Left ventricle myocardium inferior (tissue), 1 donor: ENCODE measurements at regions not wholly inside any gene's neighbourhood (a gene's known extent, or its start where the extent isn't known, plus 50 kb on each side); places are given as distances from the start of the nearest gene placed in this dataset.

Experiments
- DNase-seq: peaks from one replicate; pipeline ENCODE4 v3.0.0-alpha.2; 2020
- H3K27ac ChIP-seq: fragments of 200-600 bp; replicated peaks from 2 replicates; pipeline ENCODE4 v1.8.0; 2021
- H3K27me3 ChIP-seq: fragments of 200-600 bp; 2 replicates; pipeline ENCODE4 v1.8.0; 2021; ENCODE audit warnings: low read depth
- H3K36me3 ChIP-seq: fragments of 200-600 bp; 2 replicates; pipeline ENCODE4 v1.8.0; 2021
- H3K4me1 ChIP-seq: fragments of 200-600 bp; 2 replicates; pipeline ENCODE4 v1.8.0; 2021
- H3K4me3 ChIP-seq: fragments of 200-600 bp; 2 replicates; pipeline ENCODE4 v1.8.0; 2021; ENCODE audit warnings: mild to moderate bottlenecking, moderate library complexity
- H3K9me3 ChIP-seq: fragments of 200-600 bp; replicated peaks from 2 replicates; pipeline ENCODE4 v1.8.0; 2021
- intact Hi-C: fragments of 100-400 bp; cut with micrococcal nuclease; formaldehyde crosslinking; loops from one replicate; pipeline ENCODE4 v1.11.0; 2022
- TF ChIP-seq, protein P1 (sequence below): fragments of 200-600 bp; IDR thresholded peaks from 2 replicates; pipeline ENCODE4 v1.8.0; 2021; ENCODE audit warnings: antibody characterized with exemption, mild to moderate bottlenecking, borderline replicate concordance
- donor health status: DM: no; HTN: yes; CAD: no; lungs with severe emphysema.

DNA sequence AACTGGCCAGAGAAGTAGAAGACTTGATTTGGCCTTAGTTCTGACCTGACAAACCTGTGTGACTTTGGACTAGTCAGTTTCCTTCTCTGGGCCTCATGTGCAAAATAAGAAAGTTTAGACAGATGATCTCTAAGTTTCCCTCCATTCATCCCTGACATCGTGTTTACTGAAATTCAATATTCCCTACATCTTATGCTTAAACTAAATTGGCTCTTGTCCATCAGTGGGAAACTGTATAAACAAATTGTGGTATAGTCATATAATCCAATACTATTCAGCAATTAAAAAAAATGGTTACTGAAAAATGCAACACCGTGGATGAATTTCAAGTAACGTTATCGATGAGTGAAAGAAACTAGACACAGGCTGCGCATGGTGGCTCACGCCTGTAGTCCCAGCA, 64.4 kb upstream of the HRH1 start:
- TF ChIP-seq, protein P1, sequence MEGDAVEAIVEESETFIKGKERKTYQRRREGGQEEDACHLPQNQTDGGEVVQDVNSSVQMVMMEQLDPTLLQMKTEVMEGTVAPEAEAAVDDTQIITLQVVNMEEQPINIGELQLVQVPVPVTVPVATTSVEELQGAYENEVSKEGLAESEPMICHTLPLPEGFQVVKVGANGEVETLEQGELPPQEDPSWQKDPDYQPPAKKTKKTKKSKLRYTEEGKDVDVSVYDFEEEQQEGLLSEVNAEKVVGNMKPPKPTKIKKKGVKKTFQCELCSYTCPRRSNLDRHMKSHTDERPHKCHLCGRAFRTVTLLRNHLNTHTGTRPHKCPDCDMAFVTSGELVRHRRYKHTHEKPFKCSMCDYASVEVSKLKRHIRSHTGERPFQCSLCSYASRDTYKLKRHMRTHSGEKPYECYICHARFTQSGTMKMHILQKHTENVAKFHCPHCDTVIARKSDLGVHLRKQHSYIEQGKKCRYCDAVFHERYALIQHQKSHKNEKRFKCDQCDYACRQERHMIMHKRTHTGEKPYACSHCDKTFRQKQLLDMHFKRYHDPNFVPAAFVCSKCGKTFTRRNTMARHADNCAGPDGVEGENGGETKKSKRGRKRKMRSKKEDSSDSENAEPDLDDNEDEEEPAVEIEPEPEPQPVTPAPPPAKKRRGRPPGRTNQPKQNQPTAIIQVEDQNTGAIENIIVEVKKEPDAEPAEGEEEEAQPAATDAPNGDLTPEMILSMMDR = no peak
- H3K27ac ChIP-seq = no peak overlapping the region

GRCh38 chr3:11090551-11090950, 63.7 kb upstream of the HRH1 start:
- no peak overlapping the region for H3K27ac ChIP-seq
- intact Hi-C loops = no loop called here
- H3K36me3 ChIP-seq = no peaks in the 10 kb centered on the region
- H3K4me1 ChIP-seq = peaks cover 7% of the 10 kb centered on the region
- H3K4me3 ChIP-seq = no peak overlapping the region
- no peaks in the 10 kb centered on the region for H3K9me3 ChIP-seq
- no peak for DNase-seq
- TF ChIP-seq, protein P1 = no peak
- peaks cover 48% of the 10 kb centered on the region for H3K27me3 ChIP-seq

More for the DNA sequence above, 64.4 kb upstream of the HRH1 start:
- H3K4me1 ChIP-seq = peaks cover 7% of the 10 kb centered on the region
- no peaks in the 10 kb centered on the region for H3K36me3 ChIP-seq
- DNase-seq = no peak
- H3K9me3 ChIP-seq = no peaks in the 10 kb centered on the region
- no peak overlapping the region for H3K4me3 ChIP-seq
- peaks cover 42% of the 10 kb centered on the region for H3K27me3 ChIP-seq
- intact Hi-C loops = no loop called here

DNA sequence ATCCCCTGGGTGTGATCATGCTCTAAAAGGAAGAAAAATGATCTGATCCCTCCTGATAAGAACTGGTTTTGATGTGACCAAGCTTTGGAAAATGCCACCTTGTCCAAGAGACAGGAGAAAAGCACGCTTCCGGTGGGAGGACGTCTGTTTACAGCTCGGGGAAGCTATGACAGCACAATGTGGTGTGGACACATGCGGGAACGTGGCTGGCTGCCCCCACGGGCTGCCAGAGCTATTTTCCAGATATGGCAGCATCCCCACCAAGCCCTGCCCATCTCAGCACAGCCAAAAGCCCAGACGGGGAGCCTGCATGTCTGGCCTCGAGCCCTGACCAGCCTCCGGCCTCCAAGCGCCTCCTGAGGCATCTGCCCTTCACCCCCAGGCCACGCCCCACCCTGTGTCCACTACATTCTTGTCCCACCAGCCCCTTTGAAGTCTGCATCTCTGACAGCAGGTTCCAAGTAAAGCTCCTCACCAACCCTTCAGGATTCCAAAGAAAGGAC, 63.2 kb upstream of the HRH1 start:
- TF ChIP-seq, protein P1 = no peak
- intact Hi-C loops = no loop called here
- DNase-seq = no peak
- no peak overlapping the region for H3K4me3 ChIP-seq
- H3K27me3 ChIP-seq = peaks cover 48% of the 10 kb centered on the region
- no peaks in the 10 kb centered on the region for H3K9me3 ChIP-seq
- no peaks in the 10 kb centered on the region for H3K36me3 ChIP-seq
- H3K27ac ChIP-seq = no peak overlapping the region
- peaks cover 9% of the 10 kb centered on the region for H3K4me1 ChIP-seq

DNA sequence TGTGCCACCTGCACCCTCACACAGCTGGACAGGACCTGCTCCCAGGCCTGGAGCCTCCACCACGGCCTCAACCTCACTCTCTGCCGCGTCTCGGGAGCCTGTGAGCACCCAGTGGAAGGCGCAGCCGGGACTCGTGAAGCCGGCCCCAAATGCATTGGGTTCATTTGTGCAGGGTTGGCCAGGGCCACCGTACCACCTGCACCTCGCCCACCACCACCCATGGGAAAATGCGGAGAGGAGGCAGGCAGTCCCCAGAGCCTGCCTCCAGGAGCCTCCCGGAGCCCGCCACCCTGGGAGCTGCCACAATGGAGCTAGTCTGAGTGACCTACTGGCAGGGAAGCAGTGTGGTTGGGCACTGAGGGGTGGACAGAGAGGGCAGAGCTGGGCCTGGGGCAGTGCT, 62.5 kb upstream of the HRH1 start:
- TF ChIP-seq, protein P1 = no peak
- no peaks in the 10 kb centered on the region for H3K9me3 ChIP-seq
- no peak overlapping the region for H3K4me3 ChIP-seq
- H3K36me3 ChIP-seq = no peaks in the 10 kb centered on the region
- H3K27me3 ChIP-seq = peaks cover 54% of the 10 kb centered on the region
- no peak overlapping the region for H3K27ac ChIP-seq
- H3K4me1 ChIP-seq = peaks cover 15% of the 10 kb centered on the region
- intact Hi-C loops = no loop called here
- DNase-seq = no peak

- H3K9me3 ChIP-seq = no peaks in the 10 kb centered on the region
- intact Hi-C loops = no loop called here
- DNase-seq = no peak
- H3K36me3 ChIP-seq = no peaks in the 10 kb centered on the region
- no peak overlapping the region for H3K27ac ChIP-seq
- TF ChIP-seq, protein P1 = no peak
- H3K4me3 ChIP-seq = no peak overlapping the region
- H3K4me1 ChIP-seq = peaks cover 18% of the 10 kb centered on the region
- H3K27me3 ChIP-seq = peaks cover 68% of the 10 kb centered on the region
Observed at GRCh38 chr3:11093823-11094340, 60.4 kb upstream of the HRH1 start.
